Natural killer cell (primary cell): ENCODE measurements at regions not wholly inside any gene's neighbourhood (a gene's known extent, or its start where the extent isn't known, plus 50 kb on each side); places are given as distances from the start of the nearest gene placed in this dataset.

Experiments
- ATAC-seq, 3 donors: fragments of 150-1000 bp in 2 of 3; fragments of 200-7000 bp in 1 of 3; cut with Tn5 transposase; 1 replicate in 1 of 3; 2 replicates in 2 of 3; pipeline ENCODE4 v1.10.0; 2021; ENCODE audit warnings: mild to moderate bottlenecking in 2 of 3, moderate library complexity in 2 of 3
- DNase-seq, 2 donors: peaks; one replicate each; pipeline versions ENCODE4 v3.0.0 to v3.0.0-alpha.2; 2013 to 2021; ENCODE audit warnings: mixed read lengths in 1 of 2
- H3K27ac ChIP-seq: one replicate; pipeline ENCODE4 v1.5.1; 2013; ENCODE audit warnings: mild to moderate bottlenecking, low read length
- H3K27me3 ChIP-seq: one replicate; pipeline ENCODE4 v1.6.1; 2013; ENCODE audit warnings: low read length; ENCODE audit not compliant: control insufficient read depth, insufficient read depth
- H3K36me3 ChIP-seq: one replicate; pipeline ENCODE4 v1.6.1; 2013; ENCODE audit warnings: low read length; ENCODE audit not compliant: control insufficient read depth, insufficient read depth
- H3K4me1 ChIP-seq: one replicate; pipeline ENCODE4 v1.6.1; 2013; ENCODE audit warnings: low read length; ENCODE audit not compliant: control insufficient read depth, insufficient read depth
- H3K4me3 ChIP-seq: one replicate; pipeline ENCODE4 v1.5.1; 2013; ENCODE audit warnings: low read length
- H3K9me3 ChIP-seq: one replicate; pipeline ENCODE4 v1.6.1; 2013; ENCODE audit warnings: low read length; ENCODE audit not compliant: control insufficient read depth, insufficient read depth
- H3K27ac Mint-ChIP-seq, 2 donors: one replicate each; pipeline ENCODE4 v1.8.0; 2022; ENCODE audit warnings: mild to moderate bottlenecking in 2 of 2, mixed read lengths in 2 of 2, moderate library complexity in 1 of 2
- H3K27me3 Mint-ChIP-seq, 2 donors: one replicate each; pipeline ENCODE4 v1.8.0; 2022; ENCODE audit warnings: low read depth in 2 of 2, mixed read lengths in 2 of 2
- H3K36me3 Mint-ChIP-seq: one replicate; pipeline ENCODE4 v1.8.0; 2022; ENCODE audit warnings: mixed read lengths
- H3K4me1 Mint-ChIP-seq, 2 donors: one replicate each; pipeline ENCODE4 v1.8.0; 2022; ENCODE audit warnings: mixed read lengths in 2 of 2
- H3K4me3 Mint-ChIP-seq: one replicate; pipeline ENCODE4 v1.8.0; 2022; ENCODE audit warnings: mild to moderate bottlenecking, moderate library complexity, mixed read lengths
- H3K9me3 Mint-ChIP-seq, 2 donors: one replicate each; pipeline ENCODE4 v1.8.0; 2022; ENCODE audit warnings: mixed read lengths in 2 of 2
- CTCF ChIP-seq: fragments of 200-600 bp; IDR thresholded peaks from one replicate; pipeline ENCODE4 v1.8.0; 2022; ENCODE audit warnings: antibody characterized with exemption
- WGBS: methylation state at CpG from one replicate; pipeline ENCODE4 v1.1.7; 2013; ENCODE audit warnings: missing lambda C conversion rate; ENCODE audit not compliant: insufficient coverage; 5-methylcytosine and 5-hydroxymethylcytosine counted together
- intact Hi-C: fragments of 100-400 bp; cut with micrococcal nuclease; formaldehyde crosslinking; loops from one replicate; pipeline ENCODE4 v1.14.2; 2022

GRCh38 chr12:75959060-75959459 is 72.5 kb downstream of the PHLDA1 start:
- H3K36me3 Mint-ChIP-seq: no peaks in the 10 kb centered on the region
- H3K9me3 Mint-ChIP-seq: no peaks in the 10 kb centered on the region
- intact Hi-C loops: no loop called here
- WGBS: 100% methylated on average over 1 of the region's 2 CpGs
- no peak for DNase-seq
- Histone ChIP-seq H3K9me3 (no peaks in the 10 kb centered on the region), H3K27ac (no peak overlapping the region), H3K4me1 (peaks cover 3% of the 10 kb centered on the region), H3K36me3 (no peaks in the 10 kb centered on the region), H3K27me3 (no peaks in the 10 kb centered on the region), H3K4me3 (no peak overlapping the region)
- ATAC-seq: no peak
- no peak for TF ChIP-seq CTCF
- H3K27me3 Mint-ChIP-seq: no peaks in the 10 kb centered on the region
- H3K27ac Mint-ChIP-seq: peak overlapping the region; percentile 29 to 41
- H3K4me3 Mint-ChIP-seq: no peak overlapping the region
- peaks cover 14 to 17% of the 10 kb centered on the region in 2 donors for H3K4me1 Mint-ChIP-seq

GRCh38 chr12:75955251-75955650 is 76.3 kb downstream of the PHLDA1 start:
- Mint-ChIP-seq H3K27ac (no peak overlapping the region), H3K36me3 (no peaks in the 10 kb centered on the region), H3K4me1 (peaks cover 12 to 16% of the 10 kb centered on the region in 2 donors), H3K27me3 (peaks cover 0 to 2% of the 10 kb centered on the region in 2 donors), H3K9me3 (no peaks in the 10 kb centered on the region), H3K4me3 (no peak overlapping the region)
- ATAC-seq (no peak), DNase-seq (no peak)
- intact Hi-C loops: no loop called here
- Histone ChIP-seq H3K4me1 (peaks cover 3% of the 10 kb centered on the region), H3K27ac (no peak overlapping the region), H3K4me3 (no peak overlapping the region), H3K36me3 (no peaks in the 10 kb centered on the region), H3K27me3 (no peaks in the 10 kb centered on the region), H3K9me3 (no peaks in the 10 kb centered on the region)
- WGBS: 96% methylated on average over 3 of the region's 3 CpGs
- TF ChIP-seq CTCF: no peak

- no peak for TF ChIP-seq CTCF
- ATAC-seq (no peak), DNase-seq (no peak)
- Histone ChIP-seq H3K27ac (no peak overlapping the region), H3K36me3 (no peaks in the 10 kb centered on the region), H3K4me3 (no peak overlapping the region), H3K9me3 (no peaks in the 10 kb centered on the region), H3K4me1 (no peaks in the 10 kb centered on the region), H3K27me3 (no peaks in the 10 kb centered on the region)
- peaks cover 0 to 2% of the 10 kb centered on the region in 2 donors for H3K27me3 Mint-ChIP-seq
- intact Hi-C loops: no loop called here
- no peaks in the 10 kb centered on the region for H3K36me3 Mint-ChIP-seq
- 97% methylated on average over 2 of the region's 2 CpGs for WGBS
- H3K4me1 Mint-ChIP-seq: peaks cover 11% of the 10 kb centered on the region in 2 donors
- no peak overlapping the region for H3K4me3 Mint-ChIP-seq
- no peak overlapping the region for H3K27ac Mint-ChIP-seq
- H3K9me3 Mint-ChIP-seq: no peaks in the 10 kb centered on the region
These were observed 76.8 kb downstream of the PHLDA1 start for GRCh38 chr12:75954749-75955148.

- intact Hi-C loops: no loop called here
- no peak overlapping the region for H3K4me3 Mint-ChIP-seq
These were observed 77.5 kb downstream of the PHLDA1 start for GRCh38 chr12:75954041-75954440.

More at GRCh38 chr12:75954041-75954440, 77.5 kb downstream of the PHLDA1 start:
- Histone ChIP-seq H3K9me3 (no peaks in the 10 kb centered on the region), H3K36me3 (no peaks in the 10 kb centered on the region), H3K27ac (no peak overlapping the region), H3K27me3 (no peaks in the 10 kb centered on the region), H3K4me3 (no peak overlapping the region), H3K4me1 (no peaks in the 10 kb centered on the region)
- ATAC-seq (no peak), DNase-seq (no peak)
- H3K36me3 Mint-ChIP-seq: no peaks in the 10 kb centered on the region
- H3K27ac Mint-ChIP-seq: no peak overlapping the region
- peaks cover 5% of the 10 kb centered on the region in 2 donors for H3K4me1 Mint-ChIP-seq
- peaks cover 0 to 2% of the 10 kb centered on the region in 2 donors for H3K27me3 Mint-ChIP-seq
- TF ChIP-seq CTCF: no peak
- no peaks in the 10 kb centered on the region for H3K9me3 Mint-ChIP-seq
- 93% methylated on average over 2 of the region's 3 CpGs for WGBS
